NK-92 (cell line): ENCODE measurements at regions not wholly inside any gene's neighbourhood (a gene's known extent, or its start where the extent isn't known, plus 50 kb on each side); places are given as distances from the start of the nearest gene placed in this dataset.

Experiments
- DNase-seq: peaks from one replicate; lab custom pipeline; 2025; ENCODE audit not compliant: unreplicated experiment; lab: John Stamatoyannopoulos, UW

DNA sequence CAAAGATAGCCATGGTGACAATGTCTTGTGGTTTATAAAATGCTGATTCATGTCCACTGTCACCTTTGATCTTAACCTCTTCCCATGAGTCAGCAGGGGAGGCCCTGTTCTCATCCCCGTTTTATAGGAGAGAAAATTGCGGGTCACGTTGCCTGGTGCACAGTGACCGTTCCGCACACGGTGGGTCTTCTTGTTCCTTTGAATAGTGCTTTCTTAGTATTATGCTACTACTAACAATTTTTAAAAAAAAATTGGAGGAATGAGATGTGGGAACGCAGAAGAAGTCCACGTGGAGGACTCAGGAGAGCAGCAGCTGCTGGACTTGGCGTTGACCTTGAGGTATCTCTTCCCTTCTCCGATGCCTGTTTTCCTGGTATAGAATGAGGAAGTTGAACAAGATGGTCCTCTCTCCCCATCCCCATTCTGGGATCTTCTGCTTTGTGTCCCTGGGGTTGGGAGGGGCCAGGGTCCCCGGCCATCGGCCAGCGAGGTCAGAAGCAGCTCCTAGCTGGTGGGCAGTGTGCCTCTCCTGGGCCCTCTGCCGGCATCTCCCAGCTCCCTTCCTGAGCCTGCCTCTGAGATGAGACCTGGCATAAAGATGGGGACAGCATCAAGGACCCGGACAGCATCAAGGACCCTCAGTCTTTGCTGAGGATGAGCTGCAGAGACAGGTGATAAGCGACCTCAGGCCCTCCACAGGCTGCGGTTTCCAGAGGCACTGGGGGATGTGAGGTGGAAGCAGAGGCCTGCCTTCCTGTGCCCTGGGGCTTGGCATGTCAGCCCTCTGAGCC, 143.9 kb downstream of the C9orf50 start:
- DNase-seq, result no peak

DNA sequence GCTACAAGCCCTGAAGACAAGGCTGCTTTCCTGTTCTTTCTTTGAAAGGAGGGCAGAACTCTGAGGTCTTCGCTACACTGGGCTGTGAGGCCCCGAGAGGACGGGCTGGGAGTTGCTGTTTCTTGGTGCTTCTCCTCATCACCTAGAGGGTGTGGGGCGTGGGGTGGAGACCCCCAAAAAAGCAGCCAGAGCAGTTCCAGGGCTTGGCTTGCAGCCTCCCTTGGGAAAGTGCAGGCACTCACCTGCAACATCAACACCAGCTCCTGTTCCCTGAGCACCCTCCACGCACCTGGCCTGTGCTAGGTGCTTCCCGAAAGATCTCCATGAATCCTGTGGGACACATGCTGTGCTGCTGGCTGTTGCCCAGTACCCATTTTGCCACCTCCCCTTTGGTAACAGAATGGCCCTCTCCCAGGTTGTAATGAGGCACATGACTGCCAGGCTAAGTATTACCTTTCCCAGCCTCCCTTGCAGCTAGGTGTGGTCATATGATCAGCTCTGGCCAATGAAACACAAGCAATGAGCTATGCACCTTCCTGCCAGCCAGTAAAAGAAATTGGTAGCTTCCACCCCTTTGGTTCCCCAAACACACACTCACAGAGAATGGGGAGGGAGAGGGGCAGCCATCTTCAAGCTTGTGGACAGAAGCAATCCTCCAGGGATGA, 146.0 kb downstream of the C9orf50 start:
- no peak for DNase-seq

- no peak for DNase-seq
Measured at GRCh38 chr9:129473523-129474244, 147.2 kb downstream of the C9orf50 start.

DNA sequence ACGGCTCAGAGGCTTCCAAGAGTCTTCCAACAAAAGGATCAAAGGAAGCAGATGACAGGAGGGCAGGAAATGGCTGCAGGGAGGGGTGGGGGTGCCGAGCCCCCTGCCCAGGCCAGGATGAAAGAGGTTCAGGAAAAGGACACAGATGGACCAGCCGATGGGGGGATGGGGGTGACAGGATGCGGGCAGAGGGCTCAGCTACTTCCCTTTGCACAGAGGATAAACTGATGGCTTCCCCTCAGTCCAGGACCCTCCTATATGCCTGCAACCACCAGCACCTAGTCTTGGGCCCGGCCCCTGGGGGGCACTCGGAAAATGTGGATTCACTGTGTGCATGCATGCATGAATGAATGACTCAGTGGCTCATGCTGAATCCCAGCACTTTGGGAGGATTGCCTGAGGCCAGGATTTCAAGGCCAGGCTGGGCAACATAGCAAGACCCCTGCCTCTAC, 148.2 kb downstream of the C9orf50 start:
- no peak for DNase-seq

DNA sequence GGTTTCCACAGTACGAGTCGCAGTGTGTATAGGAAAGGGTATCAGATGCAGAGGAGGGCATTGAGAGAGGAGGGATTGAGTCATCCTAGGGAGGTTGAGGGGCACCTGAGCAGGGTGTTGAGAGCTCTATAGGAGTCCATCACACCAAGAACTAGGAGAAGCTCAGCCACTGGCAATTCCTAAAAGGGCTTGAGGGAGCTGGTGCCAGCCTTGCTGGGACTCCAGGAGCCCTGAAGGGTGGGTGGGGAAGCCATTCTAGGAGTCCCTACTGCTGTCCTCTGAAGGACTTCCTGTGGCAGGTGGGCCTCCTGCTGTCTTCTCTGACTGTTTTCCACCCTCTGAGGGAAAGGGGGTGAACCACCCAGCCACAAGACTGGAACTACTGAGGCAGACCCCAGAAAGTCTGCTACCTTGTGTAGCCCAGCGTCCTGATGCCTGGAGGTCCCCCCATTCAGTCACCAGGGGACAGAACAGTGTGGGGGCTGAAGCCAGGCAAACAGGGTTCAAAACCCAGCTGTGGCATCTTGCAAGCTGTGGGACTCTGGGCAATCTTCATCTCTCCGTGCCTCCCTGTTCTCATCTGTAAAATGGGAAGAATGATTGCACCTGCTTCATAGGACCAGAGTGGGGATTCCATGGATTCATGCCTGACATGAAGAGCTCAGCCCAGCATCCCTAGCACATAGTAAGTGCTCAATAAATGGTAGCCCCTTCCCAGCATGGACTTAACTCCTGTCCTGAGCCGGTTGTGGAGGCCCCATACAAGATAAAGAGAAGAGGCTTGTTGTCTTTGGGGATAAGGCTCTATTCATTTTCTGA, 149.5 kb downstream of the C9orf50 start:
- DNase-seq, result no peak

DNA sequence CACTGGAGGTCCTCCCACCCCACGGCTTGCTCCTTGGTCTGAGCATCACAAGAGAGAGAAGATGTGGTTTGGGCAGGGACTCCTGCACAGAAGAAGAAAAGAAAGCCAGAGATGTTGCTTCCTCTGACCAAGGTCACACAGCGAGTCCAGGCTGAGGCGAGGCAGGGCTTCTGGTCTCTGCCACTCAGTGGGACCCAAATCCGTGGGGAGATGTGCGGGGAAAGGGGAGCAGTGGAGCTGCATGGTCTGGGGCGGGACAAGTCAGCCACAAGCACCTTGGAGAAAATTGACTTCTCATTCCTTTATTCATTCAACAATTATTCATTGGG, 150.9 kb downstream of the C9orf50 start:
- DNase-seq, result no peak

GRCh38 chr9:129469188-129469987, 151.5 kb downstream of the C9orf50 start:
- no peak for DNase-seq

GRCh38 chr9:129467739-129468666, 152.9 kb downstream of the C9orf50 start:
- no peak for DNase-seq

DNA sequence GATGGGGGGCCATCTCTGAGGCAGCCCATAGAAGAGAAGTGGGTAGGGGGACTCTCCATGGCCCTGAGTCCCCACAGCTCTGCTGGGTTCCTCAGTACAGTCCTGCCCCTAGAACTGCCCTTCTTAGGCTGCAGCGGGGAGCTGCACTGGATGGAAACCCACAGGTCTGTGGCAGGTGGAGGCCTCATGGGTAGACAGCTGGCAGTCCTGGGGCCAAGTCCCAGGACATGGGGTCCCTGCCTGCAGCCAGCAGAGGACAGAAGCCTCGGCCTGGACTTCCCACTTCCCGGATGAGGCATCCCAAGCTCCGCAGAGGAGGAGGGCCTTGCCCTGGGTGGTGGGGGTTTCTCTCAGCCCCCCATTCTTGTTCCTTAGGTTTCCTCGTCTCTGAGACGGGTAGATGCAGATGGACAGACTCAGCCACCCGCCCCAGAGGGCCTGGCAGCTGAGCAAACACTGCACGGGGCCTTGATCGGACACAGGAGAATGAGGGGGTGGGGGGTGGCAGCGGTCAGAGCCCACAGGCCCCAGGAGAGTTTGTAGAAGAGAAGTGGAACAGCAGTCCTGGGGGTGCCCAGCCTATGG, 153.8 kb downstream of the C9orf50 start:
- no peak for DNase-seq

- DNase-seq, result no peak
Measured at GRCh38 chr9:129465834-129466535, 154.9 kb downstream of the C9orf50 start.

GRCh38 chr9:129464972-129465833, 155.7 kb downstream of the C9orf50 start:
- no peak for DNase-seq

DNA sequence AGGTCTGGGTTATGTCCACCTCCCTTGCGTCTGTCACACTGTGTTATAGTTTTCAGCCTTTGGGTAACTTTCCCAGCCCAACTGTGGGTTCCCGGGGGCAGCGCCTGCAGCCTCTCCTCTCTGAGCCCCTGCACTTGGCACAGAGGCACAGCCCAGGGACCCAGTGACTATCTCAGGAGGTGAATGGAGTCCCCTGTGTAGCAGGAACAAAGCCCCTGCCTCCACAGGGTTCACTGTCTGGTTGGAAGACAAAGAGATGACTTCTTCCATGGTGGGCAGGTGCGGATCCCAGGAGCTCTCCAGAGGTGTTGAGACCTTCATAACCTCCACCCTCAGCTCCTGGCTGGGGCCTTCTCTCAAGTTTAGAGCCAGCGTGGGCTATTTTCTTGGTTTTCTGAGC, 156.9 kb downstream of the C9orf50 start:
- no peak for DNase-seq

DNA sequence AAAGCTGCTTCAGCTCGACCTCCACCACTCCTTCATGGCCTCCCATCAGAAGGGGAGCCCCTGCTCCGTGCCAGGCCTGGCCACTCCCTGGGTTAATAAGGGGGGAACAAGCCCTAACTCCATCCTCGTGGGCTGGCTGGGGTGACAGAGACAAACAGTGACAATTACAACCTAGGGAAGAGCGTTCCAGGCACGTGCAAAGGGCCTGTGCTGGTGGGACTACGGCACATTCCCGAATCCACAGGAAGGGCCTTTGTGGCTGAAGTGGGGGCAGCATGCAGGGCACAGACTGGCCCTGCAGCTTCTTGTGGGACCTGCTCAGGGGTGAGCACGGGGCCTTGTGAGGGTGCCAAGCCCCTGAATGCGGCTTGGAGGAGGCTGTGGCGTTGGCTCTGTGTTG, 157.4 kb downstream of the C9orf50 start:
- DNase-seq, result no peak

DNA sequence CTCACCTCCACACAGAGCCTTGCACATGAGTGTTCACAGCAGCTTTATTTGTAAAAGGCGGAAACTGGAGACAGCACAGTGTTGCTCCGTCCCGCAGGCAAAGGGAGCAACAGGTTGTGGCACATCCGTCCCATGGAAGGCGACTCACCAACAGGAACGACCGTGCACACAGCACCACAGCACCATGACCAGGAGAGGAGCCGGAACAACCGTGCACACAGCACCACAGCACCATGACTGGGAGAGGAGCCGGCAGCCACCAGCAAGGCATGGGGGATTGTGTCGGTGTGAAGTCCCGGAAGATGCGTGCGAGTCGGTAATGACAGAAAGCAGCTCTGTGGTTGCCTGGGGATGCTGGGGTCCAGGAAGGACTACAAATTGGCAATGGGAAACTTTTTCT, 158.5 kb downstream of the C9orf50 start:
- no peak for DNase-seq

GRCh38 chr9:129460323-129461261, 160.3 kb downstream of the C9orf50 start:
- no peak for DNase-seq
